ENCODE measurements at regions not wholly inside any gene's neighbourhood (a gene's known extent, or its start where the extent isn't known, plus 50 kb on each side); places are given as distances from the start of the nearest gene placed in this dataset.

DNA sequence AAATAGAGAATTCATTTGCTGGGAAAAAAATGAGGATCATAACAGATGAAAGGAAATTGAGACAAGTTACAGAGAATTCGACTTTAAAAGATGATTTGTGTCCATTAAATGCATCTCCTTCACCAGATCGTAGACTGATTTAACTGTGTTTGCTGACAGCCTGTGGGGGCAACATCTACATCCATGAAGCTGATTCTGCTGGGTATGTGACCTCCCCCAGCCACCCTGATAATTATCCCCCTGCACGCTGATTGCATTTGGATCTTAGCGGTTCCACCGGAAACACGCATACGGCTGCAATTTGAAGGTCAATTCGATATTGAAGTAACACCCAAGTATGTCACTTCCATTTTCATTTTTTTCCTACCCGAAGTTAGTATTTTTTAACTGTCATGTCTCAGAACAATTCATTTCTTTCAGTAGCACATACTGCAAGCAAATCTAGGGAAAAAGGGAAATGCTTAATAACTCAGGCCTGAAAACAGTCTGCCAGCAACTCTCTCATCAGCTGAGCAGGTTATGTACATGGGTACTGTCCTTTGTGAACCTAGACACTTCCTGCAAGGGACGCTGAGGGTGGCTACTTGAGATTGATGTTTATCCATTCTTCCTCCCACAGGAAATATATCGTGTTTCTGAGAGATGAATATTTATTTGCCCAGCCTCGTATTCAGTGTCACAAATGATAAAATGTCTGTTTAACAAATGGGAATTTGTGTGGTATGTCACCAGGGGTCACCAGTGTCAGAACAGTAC, 134.9 kb downstream of the ZNF22 start (continued):
- TF ChIP-seq, protein P1, sequence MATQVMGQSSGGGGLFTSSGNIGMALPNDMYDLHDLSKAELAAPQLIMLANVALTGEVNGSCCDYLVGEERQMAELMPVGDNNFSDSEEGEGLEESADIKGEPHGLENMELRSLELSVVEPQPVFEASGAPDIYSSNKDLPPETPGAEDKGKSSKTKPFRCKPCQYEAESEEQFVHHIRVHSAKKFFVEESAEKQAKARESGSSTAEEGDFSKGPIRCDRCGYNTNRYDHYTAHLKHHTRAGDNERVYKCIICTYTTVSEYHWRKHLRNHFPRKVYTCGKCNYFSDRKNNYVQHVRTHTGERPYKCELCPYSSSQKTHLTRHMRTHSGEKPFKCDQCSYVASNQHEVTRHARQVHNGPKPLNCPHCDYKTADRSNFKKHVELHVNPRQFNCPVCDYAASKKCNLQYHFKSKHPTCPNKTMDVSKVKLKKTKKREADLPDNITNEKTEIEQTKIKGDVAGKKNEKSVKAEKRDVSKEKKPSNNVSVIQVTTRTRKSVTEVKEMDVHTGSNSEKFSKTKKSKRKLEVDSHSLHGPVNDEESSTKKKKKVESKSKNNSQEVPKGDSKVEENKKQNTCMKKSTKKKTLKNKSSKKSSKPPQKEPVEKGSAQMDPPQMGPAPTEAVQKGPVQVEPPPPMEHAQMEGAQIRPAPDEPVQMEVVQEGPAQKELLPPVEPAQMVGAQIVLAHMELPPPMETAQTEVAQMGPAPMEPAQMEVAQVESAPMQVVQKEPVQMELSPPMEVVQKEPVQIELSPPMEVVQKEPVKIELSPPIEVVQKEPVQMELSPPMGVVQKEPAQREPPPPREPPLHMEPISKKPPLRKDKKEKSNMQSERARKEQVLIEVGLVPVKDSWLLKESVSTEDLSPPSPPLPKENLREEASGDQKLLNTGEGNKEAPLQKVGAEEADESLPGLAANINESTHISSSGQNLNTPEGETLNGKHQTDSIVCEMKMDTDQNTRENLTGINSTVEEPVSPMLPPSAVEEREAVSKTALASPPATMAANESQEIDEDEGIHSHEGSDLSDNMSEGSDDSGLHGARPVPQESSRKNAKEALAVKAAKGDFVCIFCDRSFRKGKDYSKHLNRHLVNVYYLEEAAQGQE (IDR thresholded peaks at IDR 0.05; ENCODE audit: unreplicated experiment), result no peak
- TF ChIP-seq EZH2phosphoT487 (IDR thresholded peaks at IDR 0.05; ENCODE audit: unreplicated experiment) (no peak), JUNB (IDR thresholded peaks at IDR 0.05; ENCODE audit: unreplicated experiment) (no peak), CREB1 (CRISPR knock-in tag; IDR thresholded peaks at IDR 0.05; ENCODE audit: low read depth) (no peak)
- TF ChIP-seq, protein P2, sequence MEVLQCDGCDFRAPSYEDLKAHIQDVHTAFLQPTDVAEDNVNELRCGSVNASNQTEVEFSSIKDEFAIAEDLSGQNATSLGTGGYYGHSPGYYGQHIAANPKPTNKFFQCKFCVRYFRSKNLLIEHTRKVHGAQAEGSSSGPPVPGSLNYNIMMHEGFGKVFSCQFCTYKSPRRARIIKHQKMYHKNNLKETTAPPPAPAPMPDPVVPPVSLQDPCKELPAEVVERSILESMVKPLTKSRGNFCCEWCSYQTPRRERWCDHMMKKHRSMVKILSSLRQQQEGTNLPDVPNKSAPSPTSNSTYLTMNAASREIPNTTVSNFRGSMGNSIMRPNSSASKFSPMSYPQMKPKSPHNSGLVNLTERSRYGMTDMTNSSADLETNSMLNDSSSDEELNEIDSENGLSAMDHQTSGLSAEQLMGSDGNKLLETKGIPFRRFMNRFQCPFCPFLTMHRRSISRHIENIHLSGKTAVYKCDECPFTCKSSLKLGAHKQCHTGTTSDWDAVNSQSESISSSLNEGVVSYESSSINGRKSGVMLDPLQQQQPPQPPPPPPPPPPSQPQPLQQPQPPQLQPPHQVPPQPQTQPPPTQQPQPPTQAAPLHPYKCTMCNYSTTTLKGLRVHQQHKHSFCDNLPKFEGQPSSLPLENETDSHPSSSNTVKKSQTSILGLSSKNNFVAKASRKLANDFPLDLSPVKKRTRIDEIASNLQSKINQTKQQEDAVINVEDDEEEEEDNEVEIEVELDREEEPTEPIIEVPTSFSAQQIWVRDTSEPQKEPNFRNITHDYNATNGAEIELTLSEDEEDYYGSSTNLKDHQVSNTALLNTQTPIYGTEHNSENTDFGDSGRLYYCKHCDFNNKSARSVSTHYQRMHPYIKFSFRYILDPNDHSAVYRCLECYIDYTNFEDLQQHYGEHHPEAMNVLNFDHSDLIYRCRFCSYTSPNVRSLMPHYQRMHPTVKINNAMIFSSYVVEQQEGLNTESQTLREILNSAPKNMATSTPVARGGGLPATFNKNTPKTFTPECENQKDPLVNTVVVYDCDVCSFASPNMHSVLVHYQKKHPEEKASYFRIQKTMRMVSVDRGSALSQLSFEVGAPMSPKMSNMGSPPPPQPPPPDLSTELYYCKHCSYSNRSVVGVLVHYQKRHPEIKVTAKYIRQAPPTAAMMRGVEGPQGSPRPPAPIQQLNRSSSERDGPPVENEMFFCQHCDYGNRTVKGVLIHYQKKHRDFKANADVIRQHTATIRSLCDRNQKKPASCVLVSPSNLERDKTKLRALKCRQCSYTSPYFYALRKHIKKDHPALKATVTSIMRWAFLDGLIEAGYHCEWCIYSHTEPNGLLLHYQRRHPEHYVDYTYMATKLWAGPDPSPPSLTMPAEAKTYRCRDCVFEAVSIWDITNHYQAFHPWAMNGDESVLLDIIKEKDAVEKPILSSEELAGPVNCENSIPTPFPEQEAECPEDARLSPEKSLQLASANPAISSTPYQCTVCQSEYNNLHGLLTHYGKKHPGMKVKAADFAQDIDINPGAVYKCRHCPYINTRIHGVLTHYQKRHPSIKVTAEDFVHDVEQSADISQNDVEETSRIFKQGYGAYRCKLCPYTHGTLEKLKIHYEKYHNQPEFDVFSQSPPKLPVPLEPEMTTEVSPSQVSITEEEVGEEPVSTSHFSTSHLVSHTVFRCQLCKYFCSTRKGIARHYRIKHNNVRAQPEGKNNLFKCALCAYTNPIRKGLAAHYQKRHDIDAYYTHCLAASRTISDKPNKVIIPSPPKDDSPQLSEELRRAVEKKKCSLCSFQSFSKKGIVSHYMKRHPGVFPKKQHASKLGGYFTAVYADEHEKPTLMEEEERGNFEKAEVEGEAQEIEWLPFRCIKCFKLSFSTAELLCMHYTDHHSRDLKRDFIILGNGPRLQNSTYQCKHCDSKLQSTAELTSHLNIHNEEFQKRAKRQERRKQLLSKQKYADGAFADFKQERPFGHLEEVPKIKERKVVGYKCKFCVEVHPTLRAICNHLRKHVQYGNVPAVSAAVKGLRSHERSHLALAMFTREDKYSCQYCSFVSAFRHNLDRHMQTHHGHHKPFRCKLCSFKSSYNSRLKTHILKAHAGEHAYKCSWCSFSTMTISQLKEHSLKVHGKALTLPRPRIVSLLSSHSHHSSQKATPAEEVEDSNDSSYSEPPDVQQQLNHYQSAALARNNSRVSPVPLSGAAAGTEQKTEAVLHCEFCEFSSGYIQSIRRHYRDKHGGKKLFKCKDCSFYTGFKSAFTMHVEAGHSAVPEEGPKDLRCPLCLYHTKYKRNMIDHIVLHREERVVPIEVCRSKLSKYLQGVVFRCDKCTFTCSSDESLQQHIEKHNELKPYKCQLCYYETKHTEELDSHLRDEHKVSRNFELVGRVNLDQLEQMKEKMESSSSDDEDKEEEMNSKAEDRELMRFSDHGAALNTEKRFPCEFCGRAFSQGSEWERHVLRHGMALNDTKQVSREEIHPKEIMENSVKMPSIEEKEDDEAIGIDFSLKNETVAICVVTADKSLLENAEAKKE (CRISPR knock-in tag; IDR thresholded peaks at IDR 0.05), result no peak
- TF ChIP-seq, protein P3, sequence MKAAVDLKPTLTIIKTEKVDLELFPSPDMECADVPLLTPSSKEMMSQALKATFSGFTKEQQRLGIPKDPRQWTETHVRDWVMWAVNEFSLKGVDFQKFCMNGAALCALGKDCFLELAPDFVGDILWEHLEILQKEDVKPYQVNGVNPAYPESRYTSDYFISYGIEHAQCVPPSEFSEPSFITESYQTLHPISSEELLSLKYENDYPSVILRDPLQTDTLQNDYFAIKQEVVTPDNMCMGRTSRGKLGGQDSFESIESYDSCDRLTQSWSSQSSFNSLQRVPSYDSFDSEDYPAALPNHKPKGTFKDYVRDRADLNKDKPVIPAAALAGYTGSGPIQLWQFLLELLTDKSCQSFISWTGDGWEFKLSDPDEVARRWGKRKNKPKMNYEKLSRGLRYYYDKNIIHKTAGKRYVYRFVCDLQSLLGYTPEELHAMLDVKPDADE (IDR thresholded peaks at IDR 0.05), result no peak
